ENCODE measurements at regions not wholly inside any gene's neighbourhood (a gene's known extent, or its start where the extent isn't known, plus 50 kb on each side); places are given as distances from the start of the nearest gene placed in this dataset.

GRCh38 chr1:30129421-30130055 lies 593.8 kb downstream of the MATN1 start:
- no peak for DNase-seq (ENCODE audit: low read depth in 2 of 2)

DNA sequence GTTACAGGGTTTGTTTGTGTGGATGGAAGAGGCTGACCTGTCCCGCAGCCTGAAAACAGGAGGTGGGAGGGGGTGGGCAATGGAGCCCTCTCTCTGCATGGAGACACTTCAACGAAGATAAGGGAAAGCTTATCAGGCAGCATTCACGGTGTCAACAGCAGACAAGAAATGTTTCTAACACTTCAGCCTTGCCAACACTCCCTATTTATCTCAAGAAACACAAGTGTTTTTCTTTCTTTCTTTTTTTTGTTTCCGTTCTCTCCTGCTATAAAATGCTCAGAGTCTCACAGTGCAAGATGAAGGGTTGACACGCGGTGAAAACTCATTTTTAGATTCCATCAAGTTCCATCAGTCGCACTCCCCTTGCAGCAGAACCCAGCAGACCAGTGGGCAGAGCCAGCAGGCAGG lies 594.4 kb downstream of the MATN1 start:
- no peak for DNase-seq (ENCODE audit: low read depth in 2 of 2)

DNA sequence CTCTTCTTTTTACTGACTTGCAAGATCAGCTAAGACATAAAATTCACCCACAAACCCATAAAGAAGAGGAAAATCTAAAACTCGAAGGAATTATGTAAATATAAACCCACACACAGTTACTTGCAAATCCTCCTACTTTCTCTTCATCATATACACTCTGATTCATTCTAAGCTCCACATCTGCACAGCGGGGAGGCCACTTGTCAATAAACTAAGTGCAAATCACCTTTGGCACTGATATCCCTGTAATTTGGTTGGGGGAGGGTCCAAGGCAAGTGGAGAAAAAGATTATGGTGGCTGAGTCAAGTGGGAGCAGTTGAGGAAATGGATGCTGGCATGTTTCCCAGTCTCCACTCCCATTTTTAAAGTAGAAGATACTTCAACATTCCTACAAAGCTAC lies 596.5 kb downstream of the MATN1 start:
- no peak for DNase-seq (ENCODE audit: low read depth in 2 of 2)

GRCh38 chr1:30125821-30126170 lies 597.6 kb downstream of the MATN1 start:
- DNase-seq (ENCODE audit: low read depth in 2 of 2): no peak

GRCh38 chr1:30125021-30125820 lies 598.2 kb downstream of the MATN1 start:
- DNase-seq (ENCODE audit: low read depth in 2 of 2): no peak

GRCh38 chr1:30123896-30124295 lies 599.5 kb downstream of the MATN1 start:
- no peak for DNase-seq (ENCODE audit: low read depth in 2 of 2)

- DNase-seq (ENCODE audit: low read depth in 2 of 2): no peak
These were observed 600.3 kb downstream of the MATN1 start for GRCh38 chr1:30123036-30123435.

DNA sequence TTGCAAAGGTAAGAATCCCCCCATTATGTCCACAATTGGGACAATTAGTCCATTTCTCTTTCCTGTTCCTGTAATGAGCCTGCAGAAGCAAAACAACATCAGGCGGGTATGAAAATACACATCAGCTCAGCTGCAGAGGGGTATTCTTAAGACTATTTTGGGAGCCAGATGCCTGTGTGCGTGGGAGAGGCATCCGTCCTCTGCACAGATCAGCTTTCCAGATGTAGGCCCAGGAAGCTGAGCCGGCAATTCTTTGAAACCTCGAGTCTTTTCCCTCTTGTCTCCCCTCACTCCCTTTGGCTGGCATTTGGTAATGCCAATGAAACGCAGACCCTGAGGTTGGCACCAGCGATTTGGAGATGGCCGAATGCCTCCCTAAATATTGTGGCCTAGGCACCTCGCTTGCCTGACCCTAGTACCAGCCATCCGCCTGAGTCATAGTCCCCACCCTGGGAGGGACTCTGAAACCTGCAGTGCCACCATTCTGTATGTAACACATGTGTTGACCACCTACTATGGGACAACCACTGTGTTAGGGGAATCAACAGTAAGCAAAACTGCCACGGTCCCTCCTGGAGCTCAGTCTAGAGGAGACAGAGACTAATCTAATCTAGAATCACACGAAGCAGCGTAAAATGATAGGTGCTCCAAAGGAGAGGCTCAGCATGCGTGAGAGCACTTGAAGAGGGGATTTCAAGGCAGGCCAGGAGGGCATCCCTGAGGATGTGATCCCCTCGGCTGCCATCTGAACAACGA lies 603.0 kb downstream of the MATN1 start:
- no peak for DNase-seq (ENCODE audit: low read depth in 2 of 2)

DNA sequence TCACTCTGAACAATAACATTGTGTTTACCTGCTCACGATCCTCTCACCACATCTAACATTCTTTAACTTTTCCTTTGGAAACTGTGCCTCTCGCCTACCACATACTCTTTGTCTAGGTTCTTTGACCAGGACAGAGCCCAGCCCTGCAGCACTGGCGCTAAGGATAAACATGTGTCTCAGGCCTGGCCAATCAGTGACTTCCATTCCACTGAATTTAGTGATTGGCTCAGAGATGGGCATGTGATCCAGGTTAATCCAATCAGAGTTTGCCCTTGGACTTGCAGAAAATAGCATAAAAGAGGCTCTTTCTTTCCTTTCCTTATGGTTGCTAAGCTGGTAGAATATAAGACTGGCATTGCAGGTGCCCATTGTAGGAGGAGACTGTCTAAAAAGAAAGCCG lies 605.7 kb downstream of the MATN1 start:
- no peak for DNase-seq (ENCODE audit: low read depth in 2 of 2)

DNA sequence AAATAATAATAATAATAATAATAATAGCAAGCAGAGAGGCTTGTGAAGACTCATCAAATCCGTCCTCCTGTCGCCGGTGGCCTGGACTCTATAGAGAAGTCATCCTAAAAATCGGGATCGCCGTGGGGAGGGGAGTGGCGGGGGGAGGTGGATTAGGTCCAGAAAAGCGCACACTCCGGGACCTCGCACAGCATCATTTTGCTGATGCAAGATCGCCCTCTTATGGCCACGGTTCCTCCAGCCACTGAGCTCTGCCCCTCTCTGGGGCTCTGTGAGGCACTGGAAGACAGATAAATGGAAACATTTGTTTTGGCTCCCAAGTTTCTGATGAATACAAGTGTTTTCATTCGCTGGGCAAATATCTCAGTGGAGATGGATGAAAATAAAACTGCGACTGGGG lies 612.0 kb downstream of the MATN1 start:
- peak; percentile 55 to 65 for DNase-seq (ENCODE audit: low read depth in 2 of 2)

DNA sequence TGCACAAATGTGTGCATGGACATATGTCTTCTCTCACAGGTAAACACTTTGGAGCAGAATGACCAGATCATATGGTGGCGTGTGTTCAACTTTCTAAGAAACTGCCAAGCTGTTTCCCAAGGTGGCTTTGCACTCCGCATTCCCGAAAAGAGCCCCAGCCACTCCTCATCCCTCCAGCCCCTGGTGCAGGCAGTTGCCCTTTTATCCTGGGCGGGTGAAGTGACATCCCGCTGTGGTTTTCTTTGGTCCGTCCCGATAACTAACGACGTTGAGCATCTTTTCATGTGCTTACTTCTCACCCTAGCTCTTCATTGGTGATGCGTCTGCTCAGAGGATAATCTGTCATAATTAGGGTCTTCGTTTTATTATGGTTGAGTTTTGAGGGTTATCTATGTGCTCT lies 612.5 kb downstream of the MATN1 start:
- DNase-seq (ENCODE audit: low read depth in 2 of 2): no peak

DNA sequence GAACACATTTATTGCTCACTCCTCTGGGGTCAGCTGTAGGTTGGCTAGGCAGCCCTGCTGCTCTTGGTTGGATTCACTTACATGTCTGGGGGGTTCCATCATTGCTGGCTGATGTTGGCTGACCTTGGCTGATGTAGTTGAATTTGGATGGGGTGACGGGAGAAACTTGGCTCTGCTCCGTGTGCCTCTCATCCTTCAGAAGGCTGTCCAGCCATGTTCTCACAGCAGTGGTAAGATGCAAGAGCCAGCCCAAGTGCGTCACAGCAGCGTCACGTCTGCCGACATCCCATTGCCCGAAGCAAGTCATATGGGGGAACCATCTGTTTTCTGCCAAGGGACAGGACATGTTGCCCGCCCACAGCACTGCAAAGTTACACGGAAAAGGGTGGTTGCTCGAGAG lies 613.5 kb downstream of the MATN1 start:
- no peak for DNase-seq (ENCODE audit: low read depth in 2 of 2)

GRCh38 chr1:30108186-30108585 lies 615.2 kb downstream of the MATN1 start:
- no peak for DNase-seq (ENCODE audit: low read depth in 2 of 2)

- DNase-seq (ENCODE audit: low read depth in 2 of 2): peak; percentile 43 to 61
These were observed 617.3 kb downstream of the MATN1 start for GRCh38 chr1:30106125-30106524.

DNA sequence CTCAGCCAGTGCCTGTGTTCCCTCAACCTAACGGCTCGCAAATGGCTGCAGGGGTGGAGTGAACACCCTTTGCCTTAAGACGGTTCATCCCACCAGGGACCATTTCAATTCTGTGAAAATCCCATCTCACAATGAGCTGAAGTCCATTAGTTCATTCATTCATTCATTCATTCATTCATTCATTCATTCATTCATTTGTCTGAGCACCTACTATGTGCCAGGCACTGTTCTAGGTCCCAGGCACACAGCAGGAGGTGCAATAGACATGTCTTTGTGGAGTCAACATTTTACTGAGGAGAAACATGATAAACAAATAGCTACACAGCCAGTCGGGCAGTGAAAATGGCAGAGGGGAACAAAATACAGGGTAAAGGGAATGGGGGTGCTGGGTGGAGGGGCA lies 618.8 kb downstream of the MATN1 start:
- no peak for DNase-seq (ENCODE audit: low read depth in 2 of 2)

- no peak for DNase-seq (ENCODE audit: low read depth in 2 of 2)
These were observed 619.5 kb downstream of the MATN1 start for GRCh38 chr1:30103708-30104411.

- DNase-seq (ENCODE audit: low read depth in 2 of 2): no peak
These were observed 620.8 kb downstream of the MATN1 start for GRCh38 chr1:30102605-30103004.

- DNase-seq (ENCODE audit: low read depth in 2 of 2): peak in 1 of 2 donors; percentile 7
These were observed 621.7 kb downstream of the MATN1 start for GRCh38 chr1:30101487-30102227.

- DNase-seq (ENCODE audit: low read depth in 2 of 2): no peak
These were observed 622.4 kb downstream of the MATN1 start for GRCh38 chr1:30101016-30101415.

DNA sequence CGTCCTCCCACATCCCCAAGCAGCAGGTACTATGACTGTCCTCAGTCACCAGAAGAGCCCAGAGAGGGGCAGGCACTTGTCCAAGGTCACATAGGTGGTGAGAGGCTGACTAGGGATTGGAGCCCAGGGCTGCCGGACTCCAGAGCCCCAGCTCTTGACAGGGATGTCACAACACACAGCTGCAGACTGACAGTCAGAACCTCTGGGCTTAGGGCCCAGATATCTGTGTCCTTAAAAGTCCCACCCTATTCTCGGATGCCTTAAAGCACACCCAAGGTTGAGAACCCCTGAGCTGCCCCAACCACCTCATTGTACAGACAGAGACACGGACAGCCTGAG lies 622.9 kb downstream of the MATN1 start:
- no peak for DNase-seq (ENCODE audit: low read depth in 2 of 2)

Measured in lung microvascular endothelial cell (primary cell).